IPS DF 4.7 (cell line): ENCODE measurements at regions not wholly inside any gene's neighbourhood (a gene's known extent, or its start where the extent isn't known, plus 50 kb on each side); places are given as distances from the start of the nearest gene placed in this dataset.
"Not testable (repeated sequence)": the region's sequence is repeated elsewhere in the genome, so short reads cannot be mapped to it uniquely, and the experiment has no call there.

Source experiments
- DNase-seq: peaks from one replicate; pipeline ENCODE4 v3.0.0-alpha.2; 2013; ENCODE audit warnings: low spot score; ENCODE audit errors: extremely low read depth

GRCh38 chrX:5702890-5703289, 525.8 kb downstream of the NLGN4X start:
- DNase-seq = no peak

GRCh38 chrX:5695971-5696370, 532.7 kb downstream of the NLGN4X start:
- no peak for DNase-seq

GRCh38 chrX:5683996-5684395, 544.7 kb downstream of the NLGN4X start:
- no peak for DNase-seq

- no peak for DNase-seq
Observed at GRCh38 chrX:5681159-5681558, 547.5 kb downstream of the NLGN4X start.

- no peak for DNase-seq
Observed at GRCh38 chrX:5674036-5674435, 554.6 kb downstream of the NLGN4X start.

- no peak for DNase-seq
Observed at GRCh38 chrX:5672099-5672498, 556.6 kb downstream of the NLGN4X start.

- DNase-seq = not testable (repeated sequence)
Observed at GRCh38 chrX:5666689-5667088, 562.0 kb downstream of the NLGN4X start.

- DNase-seq = no peak
Observed at GRCh38 chrX:5656544-5656943, 572.1 kb downstream of the NLGN4X start.

- DNase-seq = no peak
Observed at GRCh38 chrX:5650904-5651303, 577.8 kb downstream of the NLGN4X start.

- DNase-seq = no peak
Observed at GRCh38 chrX:5648941-5649568, 579.6 kb downstream of the NLGN4X start.

- no peak for DNase-seq
Observed at GRCh38 chrX:5646818-5647217, 581.8 kb downstream of the NLGN4X start.

- DNase-seq = no peak
Observed at GRCh38 chrX:5644776-5645175, 583.9 kb downstream of the NLGN4X start.

GRCh38 chrX:5640071-5640470, 588.6 kb downstream of the NLGN4X start:
- DNase-seq = no peak

- DNase-seq = no peak
Observed at GRCh38 chrX:5638572-5638971, 590.1 kb downstream of the NLGN4X start.

GRCh38 chrX:5632887-5633286, 595.8 kb downstream of the NLGN4X start:
- DNase-seq = no peak

GRCh38 chrX:5632061-5632614, 596.5 kb downstream of the NLGN4X start:
- no peak for DNase-seq

- DNase-seq = no peak
Observed at GRCh38 chrX:5617666-5618065, 611.0 kb downstream of the NLGN4X start.

- no peak for DNase-seq
Observed at GRCh38 chrX:5595570-5595969, 633.1 kb downstream of the NLGN4X start.

- no peak for DNase-seq
Observed at GRCh38 chrX:5586726-5587125, 641.9 kb downstream of the NLGN4X start.

GRCh38 chrX:5575407-5575806, 653.3 kb downstream of the NLGN4X start:
- DNase-seq = no peak

GRCh38 chrX:5568934-5569333, 659.7 kb downstream of the NLGN4X start:
- no peak for DNase-seq

- no peak for DNase-seq
Observed at GRCh38 chrX:5559386-5559785, 669.3 kb downstream of the NLGN4X start.

GRCh38 chrX:5549512-5549911, 679.2 kb downstream of the NLGN4X start:
- DNase-seq = no peak

- no peak for DNase-seq
Observed at GRCh38 chrX:5537098-5537497, 691.6 kb downstream of the NLGN4X start.
